H1 (cell line): ENCODE measurements at regions not wholly inside any gene's neighbourhood (a gene's known extent, or its start where the extent isn't known, plus 50 kb on each side); places are given as distances from the start of the nearest gene placed in this dataset.

Experiments
- ASH2L ChIP-seq: fragments of 200-600, 300-600 bp; sonication (generic); IDR thresholded peaks from one replicate; pipeline ENCODE4 v1.7.1; 2017; ENCODE audit warnings: low read length
- ATF2 ChIP-seq: IDR thresholded peaks from 2 replicates; pipeline ENCODE4 v1.6.1; 2012; ENCODE audit warnings: low read length, inconsistent platforms
- ATF3 ChIP-seq: IDR thresholded peaks from 2 replicates; pipeline ENCODE4 v1.6.1; 2011; ENCODE audit warnings: low read depth, mild to moderate bottlenecking, low read length; ENCODE audit not compliant: insufficient read depth
- BACH1 ChIP-seq: IDR thresholded peaks from 2 replicates; pipeline ENCODE4 v1.6.1; 2012; ENCODE audit warnings: low read length, improper control_type of control experiment
- CBX5 ChIP-seq: fragments of 300-800, 300-1000 bp; sonication (generic); IDR thresholded peaks from 2 replicates; pipeline ENCODE4 v1.7.1; 2016; ENCODE audit warnings: antibody characterized with exemption, low read length, low read depth
- CBX8 ChIP-seq: fragments of 300-800, 300-1000 bp; sonication (generic); IDR thresholded peaks from 2 replicates; pipeline ENCODE4 v1.7.1; 2016; ENCODE audit warnings: low read depth, low read length, borderline replicate concordance
- CHD2 ChIP-seq: IDR thresholded peaks from 2 replicates; pipeline ENCODE4 v1.6.1; 2012; ENCODE audit warnings: low read length, improper control_type of control experiment
- HDAC2 ChIP-seq, 2 experiments: fragments of 300-600 bp in 1 of 2; sonication (generic) in 1 of 2; IDR thresholded peaks; 2 replicates each; pipeline ENCODE4 v1.6.1; 2011 to 2012; ENCODE audit warnings: low read depth in 2 of 2, low read length in 2 of 2, mild to moderate bottlenecking in 2 of 2, moderate library complexity in 2 of 2, borderline replicate concordance in 1 of 2, inconsistent platforms in 1 of 2
- JUN ChIP-seq: IDR thresholded peaks from 2 replicates; pipeline ENCODE4 v1.6.1; 2011; ENCODE audit warnings: low read depth, mild to moderate bottlenecking, improper control_type of control experiment, low read length
- KDM1A ChIP-seq: fragments of 200-600, 300-600 bp; sonication (generic); IDR thresholded peaks from 2 replicates; pipeline ENCODE4 v1.7.1; 2016; ENCODE audit warnings: mild to moderate bottlenecking, low read length, borderline replicate concordance
- KDM4A ChIP-seq: IDR thresholded peaks from one replicate; pipeline ENCODE4 v1.7.1; 2012; ENCODE audit warnings: low read depth, mild to moderate bottlenecking, moderate library complexity, low read length, inconsistent platforms; ENCODE audit not compliant: severe bottlenecking
- POLR2AphosphoS5 ChIP-seq: IDR thresholded peaks from 2 replicates; pipeline ENCODE4 v1.6.1; 2011; ENCODE audit warnings: low read depth, low read length
- RBBP5 ChIP-seq: IDR thresholded peaks from 2 replicates; pipeline ENCODE4 v1.7.1; 2012; ENCODE audit warnings: low read depth, mild to moderate bottlenecking, inconsistent platforms, low read length, moderate library complexity, borderline replicate concordance
- SIRT6 ChIP-seq: IDR thresholded peaks from one replicate; pipeline ENCODE4 v1.7.1; 2012; ENCODE audit warnings: low read length, inconsistent platforms
- SIX5 ChIP-seq: IDR thresholded peaks from 2 replicates; pipeline ENCODE4 v1.6.1; 2011; ENCODE audit warnings: mild to moderate bottlenecking, low read depth, low read length
- SP2 ChIP-seq: IDR thresholded peaks from 2 replicates; pipeline ENCODE4 v1.6.1; 2012; ENCODE audit warnings: mild to moderate bottlenecking, low read length, inconsistent platforms
- SRF ChIP-seq: IDR thresholded peaks from 2 replicates; pipeline ENCODE4 v1.6.1; 2011; ENCODE audit warnings: mild to moderate bottlenecking, low read depth, low read length, moderate library complexity
- SUZ12 ChIP-seq: fragments of 200-600 bp; sonication (generic); IDR thresholded peaks from 2 replicates; pipeline ENCODE4 v1.6.1; 2012; ENCODE audit warnings: mild to moderate bottlenecking, inconsistent platforms, low read length, moderate library complexity, mixed read lengths

- TF ChIP-seq HDAC2 (IDR thresholded peaks at IDR 0.05; ENCODE audit: borderline replicate concordance in 1 of 2, low read depth in 2 of 2, low read length in 2 of 2) (no peak), CHD2 (no peak), BACH1 (no peak), KDM1A (no peak), SRF (no peak), ATF2 (no peak), SIX5 (no peak), CBX5 (no peak), SP2 (no peak), POLR2AphosphoS5 (no peak), ASH2L (no peak), JUN (no peak), SUZ12 (no peak), KDM4A (no peak), SIRT6 (no peak), ATF3 (no peak), CBX8 (no peak), RBBP5 (no peak)
Observed at GRCh38 chr5:167057665-167058064, 1233.8 kb upstream of the WWC1 start (continued).
